Activated T-helper 2 cell treated with anti-CD3 and anti-CD28 coated beads, Interferon-gamma antibody, Interleukin-2, Interleukin-4, amounts not matched to agents 10 μg/mL and 5 μg/mL and 100 μg/mL, durations not matched to agents 14 hours and 24 hours and 36 hours (primary cell): ENCODE measurements at regions not wholly inside any gene's neighbourhood (a gene's known extent, or its start where the extent isn't known, plus 50 kb on each side); places are given as distances from the start of the nearest gene placed in this dataset.
"Not testable (repeated sequence)": the region's sequence is repeated elsewhere in the genome, so short reads cannot be mapped to it uniquely, and the experiment has no call there.

Source experiments
- DNase-seq: peaks from one replicate; pipeline ENCODE4 v3.0.0; 2021; ENCODE audit warnings: low spot score
- H3K27ac Mint-ChIP-seq: one replicate; pipeline ENCODE4 v1.8.0; 2021; ENCODE audit warnings: mixed read lengths
- H3K27me3 Mint-ChIP-seq: one replicate; pipeline ENCODE4 v1.8.0; 2021; ENCODE audit warnings: low read depth, mixed read lengths
- H3K36me3 Mint-ChIP-seq: one replicate; pipeline ENCODE4 v1.8.0; 2021; ENCODE audit warnings: low read depth, mixed read lengths
- H3K4me1 Mint-ChIP-seq: one replicate; pipeline ENCODE4 v1.8.0; 2021; ENCODE audit warnings: low read depth, mixed read lengths
- H3K4me3 Mint-ChIP-seq: one replicate; pipeline ENCODE4 v1.8.0; 2021; ENCODE audit warnings: low read depth, mild to moderate bottlenecking, moderate library complexity, mixed read lengths
- H3K9me3 Mint-ChIP-seq: one replicate; pipeline ENCODE4 v1.8.0; 2021; ENCODE audit warnings: mixed read lengths
- intact Hi-C: fragments of 100-400 bp; cut with micrococcal nuclease; formaldehyde crosslinking; loops from one replicate; pipeline ENCODE4 v1.15.1; 2023

DNA sequence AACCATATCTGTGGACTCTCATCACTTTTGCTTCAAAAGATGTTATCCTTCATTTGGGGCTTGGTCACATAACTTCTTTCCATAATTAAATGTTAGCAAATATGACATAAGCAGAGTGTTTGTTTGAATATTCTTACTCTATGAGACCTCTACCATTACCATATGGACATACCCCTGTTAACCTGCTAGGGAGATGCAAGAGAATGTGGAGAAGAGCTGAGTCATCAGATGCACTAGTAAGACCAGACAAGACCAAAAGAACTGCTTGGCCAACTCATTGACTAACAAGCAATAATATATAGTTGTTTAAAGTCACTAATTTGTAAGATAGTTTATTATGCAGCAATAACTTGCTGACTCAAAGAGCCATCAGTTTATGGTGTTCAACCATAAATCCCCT, 652.9 kb downstream of the SMARCA1 start:
- no peaks in the 10 kb centered on the region for H3K36me3 Mint-ChIP-seq

DNA sequence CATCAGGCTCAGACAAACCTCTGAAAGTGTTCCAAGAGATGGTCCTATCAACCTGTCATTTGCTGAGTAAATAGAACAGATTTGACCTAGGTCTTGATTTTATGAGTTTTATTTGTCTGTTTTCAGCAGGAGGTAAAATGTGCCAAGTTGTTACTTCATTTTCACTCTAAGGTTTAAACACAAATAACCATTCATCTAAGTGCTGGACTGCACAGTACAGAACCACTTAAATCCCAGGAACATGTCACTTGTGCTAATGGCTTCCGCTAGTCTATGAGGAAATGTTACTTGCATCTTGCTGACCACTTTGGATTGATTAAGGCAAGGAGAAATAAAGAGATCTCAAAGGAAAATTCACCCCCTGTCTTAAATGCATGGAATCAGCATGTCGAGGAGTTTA, 660.7 kb downstream of the SMARCA1 start:
- Mint-ChIP-seq H3K36me3 (no peaks in the 10 kb centered on the region), H3K27ac (no peak overlapping the region), H3K27me3 (no peaks in the 10 kb centered on the region), H3K4me3 (no peak overlapping the region), H3K9me3 (no peaks in the 10 kb centered on the region), H3K4me1 (no peaks in the 10 kb centered on the region)
- no peak for DNase-seq
- intact Hi-C loops, result no loop called here

More for the DNA sequence above, 652.9 kb downstream of the SMARCA1 start:
- H3K9me3 Mint-ChIP-seq, result no peaks in the 10 kb centered on the region
- intact Hi-C loops, result no loop called here
- no peak overlapping the region for H3K27ac Mint-ChIP-seq
- no peak overlapping the region for H3K4me3 Mint-ChIP-seq
- DNase-seq, result no peak
- H3K27me3 Mint-ChIP-seq, result no peaks in the 10 kb centered on the region
- no peaks in the 10 kb centered on the region for H3K4me1 Mint-ChIP-seq

DNA sequence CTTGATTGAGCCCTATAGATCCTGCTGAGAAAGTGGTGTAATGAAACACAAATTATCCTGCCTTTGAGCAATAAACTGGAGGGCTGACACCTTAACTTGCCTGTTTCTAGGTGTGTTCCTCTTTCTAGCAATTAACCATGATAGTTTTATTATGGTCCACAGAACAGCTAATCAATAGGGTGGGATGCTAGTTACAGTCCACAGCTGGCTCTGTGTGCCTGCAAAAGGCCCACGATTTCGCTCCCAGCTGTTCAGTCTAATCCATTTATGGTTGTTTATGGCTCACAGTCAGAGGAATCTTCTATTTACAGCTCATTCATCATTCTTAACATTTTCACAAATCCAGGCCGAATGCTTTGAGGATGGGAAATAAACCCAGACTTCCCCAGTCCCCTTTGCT, 674.9 kb downstream of the SMARCA1 start:
- H3K9me3 Mint-ChIP-seq, result no peaks in the 10 kb centered on the region
- no peaks in the 10 kb centered on the region for H3K4me1 Mint-ChIP-seq
- intact Hi-C loops, result no loop called here
- H3K36me3 Mint-ChIP-seq, result no peaks in the 10 kb centered on the region
- no peaks in the 10 kb centered on the region for H3K27me3 Mint-ChIP-seq
- H3K4me3 Mint-ChIP-seq, result no peak overlapping the region
- no peak for DNase-seq
- H3K27ac Mint-ChIP-seq, result no peak overlapping the region

DNA sequence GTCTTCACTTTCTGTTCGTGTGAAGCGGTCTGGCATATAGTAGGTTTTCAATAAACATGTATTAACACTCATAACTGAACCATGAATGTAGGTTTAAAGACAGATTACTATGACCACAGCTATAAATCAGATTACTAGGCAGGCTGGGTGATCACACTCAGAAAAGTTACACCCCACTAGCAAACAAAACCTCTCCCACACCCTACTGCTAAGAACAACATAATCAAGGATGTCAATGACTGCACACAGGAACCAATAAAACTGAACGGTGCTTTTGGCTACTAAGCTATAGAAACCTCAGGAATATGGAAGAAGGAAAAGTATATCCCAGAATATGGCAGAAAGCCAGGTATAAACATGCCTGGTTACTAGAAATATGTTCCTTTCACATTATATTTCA, 676.9 kb downstream of the SMARCA1 start:
- intact Hi-C loops, result no loop called here
- H3K27me3 Mint-ChIP-seq, result no peaks in the 10 kb centered on the region
- H3K36me3 Mint-ChIP-seq, result no peaks in the 10 kb centered on the region
- no peaks in the 10 kb centered on the region for H3K4me1 Mint-ChIP-seq
- H3K9me3 Mint-ChIP-seq, result no peaks in the 10 kb centered on the region
- H3K27ac Mint-ChIP-seq, result no peak overlapping the region
- no peak for DNase-seq
- H3K4me3 Mint-ChIP-seq, result no peak overlapping the region

DNA sequence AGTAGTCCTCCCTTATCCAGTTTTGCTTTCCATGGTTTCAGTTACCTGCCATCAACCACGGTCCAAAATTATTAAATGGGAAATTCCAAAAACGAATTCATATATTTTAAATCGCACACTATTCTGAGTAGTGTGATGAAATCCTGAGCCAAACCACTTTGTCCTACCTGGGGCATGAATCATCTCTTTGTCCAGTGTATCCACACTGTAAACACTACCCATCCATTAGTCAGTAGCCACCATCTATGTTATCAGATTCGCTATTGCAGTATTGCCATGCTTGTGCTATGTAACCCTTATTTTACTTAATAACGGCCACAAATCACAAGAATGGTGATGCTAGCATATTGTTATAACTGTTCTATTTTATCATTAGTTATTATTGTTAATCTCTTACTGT, 704.6 kb downstream of the SMARCA1 start:
- H3K4me3 Mint-ChIP-seq, result no peak overlapping the region
- no peaks in the 10 kb centered on the region for H3K27me3 Mint-ChIP-seq
- intact Hi-C loops, result no loop called here
- no peaks in the 10 kb centered on the region for H3K9me3 Mint-ChIP-seq
- H3K4me1 Mint-ChIP-seq, result no peaks in the 10 kb centered on the region
- no peak overlapping the region for H3K27ac Mint-ChIP-seq
- H3K36me3 Mint-ChIP-seq, result no peaks in the 10 kb centered on the region
- no peak for DNase-seq

DNA sequence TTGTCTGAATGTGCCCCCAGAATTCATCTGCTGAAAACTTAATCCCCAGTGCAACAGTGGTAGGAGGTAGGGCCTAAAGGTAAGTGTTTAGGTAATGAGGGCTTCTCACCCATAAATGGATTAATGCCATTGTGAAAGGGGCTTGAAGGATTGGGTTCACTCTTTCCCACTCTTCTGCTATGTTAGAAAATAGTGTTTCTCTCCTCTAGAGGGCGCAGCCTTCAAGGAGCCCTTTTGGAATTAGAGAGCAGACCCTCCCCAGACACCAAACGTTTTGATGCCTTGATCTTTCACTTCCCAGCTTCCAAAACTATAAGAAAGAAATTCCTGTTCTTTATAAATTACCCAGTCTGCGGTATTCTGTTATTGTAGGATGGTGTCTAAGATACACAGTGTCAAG, 706.4 kb downstream of the SMARCA1 start:
- H3K4me3 Mint-ChIP-seq, result no peak overlapping the region
- no peak overlapping the region for H3K27ac Mint-ChIP-seq
- intact Hi-C loops, result no loop called here
- no peaks in the 10 kb centered on the region for H3K4me1 Mint-ChIP-seq
- H3K36me3 Mint-ChIP-seq, result no peaks in the 10 kb centered on the region
- no peak for DNase-seq
- H3K9me3 Mint-ChIP-seq, result no peaks in the 10 kb centered on the region
- no peaks in the 10 kb centered on the region for H3K27me3 Mint-ChIP-seq

DNA sequence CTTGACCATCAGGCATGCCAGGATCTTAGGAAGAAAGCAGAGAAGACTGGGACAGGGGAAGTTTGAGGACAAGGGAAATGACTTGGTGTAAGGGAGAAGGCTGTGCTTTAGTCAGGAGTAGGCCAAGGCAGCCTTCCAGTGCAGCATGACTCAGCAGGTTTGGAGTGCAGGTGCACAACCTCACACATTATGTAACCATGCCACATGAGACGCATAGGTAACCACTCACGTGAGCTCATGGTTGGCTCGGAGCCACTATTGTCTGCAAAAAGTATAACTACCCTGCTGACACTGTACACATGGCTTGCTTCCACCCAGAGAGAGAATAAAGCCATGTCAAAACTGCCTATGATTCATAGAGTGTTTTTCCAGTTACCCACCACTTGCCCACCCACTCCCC, 715.9 kb downstream of the SMARCA1 start:
- no peaks in the 10 kb centered on the region for H3K27me3 Mint-ChIP-seq
- H3K27ac Mint-ChIP-seq, result no peak overlapping the region
- no peak for DNase-seq
- intact Hi-C loops, result no loop called here
- peaks cover 8% of the 10 kb centered on the region for H3K9me3 Mint-ChIP-seq
- H3K4me3 Mint-ChIP-seq, result no peak overlapping the region
- no peaks in the 10 kb centered on the region for H3K36me3 Mint-ChIP-seq
- H3K4me1 Mint-ChIP-seq, result no peaks in the 10 kb centered on the region

DNA sequence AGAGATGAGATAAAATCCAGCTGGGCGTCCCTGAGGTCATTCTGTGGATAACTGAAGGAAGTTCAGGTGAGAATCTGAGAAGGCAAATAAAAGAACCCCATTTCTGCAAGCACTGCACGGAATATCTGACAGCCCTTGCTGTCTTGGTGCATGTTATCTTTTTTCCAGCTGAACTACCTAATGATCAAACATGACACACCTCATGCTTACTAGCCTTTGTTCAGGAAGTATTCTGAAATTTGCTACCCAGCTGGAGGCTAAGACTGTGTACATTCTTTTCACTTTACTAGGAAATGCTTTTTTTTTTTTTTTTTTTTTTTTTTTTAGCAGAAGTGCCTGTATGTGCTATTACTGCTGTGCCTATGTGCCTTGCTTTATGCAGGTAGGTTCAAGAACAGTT, 718.1 kb downstream of the SMARCA1 start:
- no peak for DNase-seq
- no peaks in the 10 kb centered on the region for H3K27me3 Mint-ChIP-seq
- intact Hi-C loops, result no loop called here
- no peak overlapping the region for H3K27ac Mint-ChIP-seq
- H3K9me3 Mint-ChIP-seq, result peaks cover 8% of the 10 kb centered on the region
- H3K4me1 Mint-ChIP-seq, result no peaks in the 10 kb centered on the region
- no peaks in the 10 kb centered on the region for H3K36me3 Mint-ChIP-seq
- no peak overlapping the region for H3K4me3 Mint-ChIP-seq

DNA sequence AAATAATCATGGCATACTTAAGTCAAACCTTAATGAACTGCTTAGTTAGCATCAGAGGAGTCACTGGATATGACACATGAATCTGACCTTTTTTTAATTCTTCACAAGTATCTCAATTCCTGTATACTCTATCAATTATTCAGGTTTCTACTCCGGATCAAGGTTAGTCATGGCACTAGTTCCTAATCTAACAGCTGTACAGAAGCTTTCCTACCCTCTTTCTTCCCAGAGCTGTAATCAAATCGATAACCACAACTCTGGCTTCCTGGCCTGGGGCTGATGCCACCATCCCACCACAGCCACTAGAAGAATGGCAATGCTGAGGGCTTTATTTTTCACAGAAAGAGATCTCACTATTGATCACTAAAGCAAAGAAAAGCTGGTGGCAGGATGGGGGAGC, 718.5 kb downstream of the SMARCA1 start:
- Mint-ChIP-seq H3K27ac (no peak overlapping the region), H3K9me3 (peaks cover 8% of the 10 kb centered on the region), H3K27me3 (no peaks in the 10 kb centered on the region), H3K4me3 (no peak overlapping the region), H3K36me3 (no peaks in the 10 kb centered on the region), H3K4me1 (no peaks in the 10 kb centered on the region)
- no peak for DNase-seq
- intact Hi-C loops, result no loop called here

DNA sequence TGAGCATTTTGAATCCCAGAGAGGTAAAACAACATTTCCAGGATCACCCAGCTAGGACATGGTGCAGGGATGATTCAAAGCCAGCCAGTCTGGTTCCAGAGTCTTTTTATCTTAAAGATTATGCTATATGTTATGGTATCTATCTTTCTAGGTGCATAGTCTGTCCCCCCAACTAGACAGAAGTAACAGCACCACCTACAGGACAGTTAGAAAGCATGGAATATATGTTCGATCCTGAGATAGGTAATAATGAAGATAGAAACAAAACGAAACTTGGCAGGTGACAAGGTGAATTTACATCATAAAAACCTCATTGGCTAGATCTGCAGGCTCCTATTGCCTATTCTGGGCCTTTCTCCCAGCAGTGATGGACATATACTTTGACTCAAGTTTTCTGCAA, 723.2 kb downstream of the SMARCA1 start:
- Mint-ChIP-seq H3K9me3 (no peaks in the 10 kb centered on the region), H3K27me3 (no peaks in the 10 kb centered on the region), H3K4me1 (no peaks in the 10 kb centered on the region), H3K36me3 (no peaks in the 10 kb centered on the region), H3K4me3 (no peak overlapping the region), H3K27ac (no peak overlapping the region)
- intact Hi-C loops, result no loop called here
- no peak for DNase-seq

DNA sequence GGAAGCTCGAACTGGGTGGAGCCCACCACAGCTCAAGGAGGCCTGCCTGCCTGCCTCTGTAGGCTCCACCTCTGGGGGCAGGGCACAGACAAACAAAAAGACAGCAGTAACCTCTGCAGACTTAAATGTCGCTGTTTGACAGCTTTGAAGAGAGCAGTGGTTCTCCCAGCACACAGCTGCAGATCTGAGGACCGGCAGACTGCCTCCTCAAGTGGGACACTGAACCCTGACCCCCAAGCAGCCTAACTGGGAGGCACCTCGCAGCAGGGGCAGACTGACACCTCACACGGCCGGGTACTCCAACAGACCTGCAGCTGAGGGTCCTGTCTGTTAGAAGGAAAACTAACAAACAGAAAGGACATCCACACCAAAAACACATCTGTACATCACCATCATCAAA, 730.9 kb upstream of the ACTRT1 start:
- H3K4me3 Mint-ChIP-seq, H3K36me3 Mint-ChIP-seq, DNase-seq, H3K27ac Mint-ChIP-seq, H3K9me3 Mint-ChIP-seq, intact Hi-C loops, H3K27me3 Mint-ChIP-seq, H3K4me1 Mint-ChIP-seq: not testable (repeated sequence)

DNA sequence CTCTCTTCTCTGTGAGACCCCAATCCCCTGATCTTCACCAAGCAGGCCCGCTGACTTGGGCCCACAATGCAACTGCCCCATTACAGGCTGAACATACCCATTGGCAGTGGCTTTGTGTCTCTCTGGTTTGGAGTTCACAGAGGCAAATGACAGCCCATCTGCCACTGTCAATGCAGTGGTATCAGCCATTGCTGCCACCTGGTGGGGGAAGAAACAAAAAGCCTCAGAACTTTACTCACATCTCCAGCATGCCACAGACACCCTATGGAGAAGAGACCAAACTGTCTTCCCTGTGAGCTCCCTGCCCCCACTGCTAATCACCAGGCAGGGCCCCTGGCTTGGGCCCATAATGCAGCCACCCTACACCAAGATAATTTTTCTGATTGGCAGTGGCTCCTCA, 729.3 kb upstream of the ACTRT1 start:
- Mint-ChIP-seq H3K4me1 (peaks cover 4% of the 10 kb centered on the region), H3K27me3 (no peaks in the 10 kb centered on the region), H3K9me3 (peaks cover 5% of the 10 kb centered on the region), H3K27ac (no peak overlapping the region), H3K36me3 (no peaks in the 10 kb centered on the region), H3K4me3 (no peak overlapping the region)
- DNase-seq, result no peak
- intact Hi-C loops, result no loop called here

DNA sequence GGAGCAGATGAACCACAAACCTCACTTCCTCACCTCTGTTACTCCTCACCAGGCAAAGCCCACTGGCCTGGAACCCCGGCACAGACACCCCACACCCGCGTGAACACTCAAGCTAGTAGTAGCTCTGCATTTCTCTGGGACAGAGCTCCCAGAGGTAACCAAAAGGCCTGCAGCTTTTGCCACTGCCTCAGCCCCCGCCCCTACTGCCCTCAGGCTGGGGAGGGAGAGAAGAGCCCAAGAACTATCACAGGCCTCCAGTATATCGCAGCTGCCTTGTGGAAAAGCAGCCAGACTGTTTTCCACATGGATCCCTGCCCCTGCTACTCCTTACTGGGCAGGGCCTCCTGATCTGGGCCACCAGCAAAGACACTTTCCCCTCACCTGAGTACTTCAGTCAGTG, 728.7 kb upstream of the ACTRT1 start:
- peaks cover 4% of the 10 kb centered on the region for H3K4me1 Mint-ChIP-seq
- DNase-seq, result no peak
- H3K4me3 Mint-ChIP-seq, result no peak overlapping the region
- no peak overlapping the region for H3K27ac Mint-ChIP-seq
- peaks cover 5% of the 10 kb centered on the region for H3K9me3 Mint-ChIP-seq
- intact Hi-C loops, result no loop called here
- H3K36me3 Mint-ChIP-seq, result no peaks in the 10 kb centered on the region
- no peaks in the 10 kb centered on the region for H3K27me3 Mint-ChIP-seq

DNA sequence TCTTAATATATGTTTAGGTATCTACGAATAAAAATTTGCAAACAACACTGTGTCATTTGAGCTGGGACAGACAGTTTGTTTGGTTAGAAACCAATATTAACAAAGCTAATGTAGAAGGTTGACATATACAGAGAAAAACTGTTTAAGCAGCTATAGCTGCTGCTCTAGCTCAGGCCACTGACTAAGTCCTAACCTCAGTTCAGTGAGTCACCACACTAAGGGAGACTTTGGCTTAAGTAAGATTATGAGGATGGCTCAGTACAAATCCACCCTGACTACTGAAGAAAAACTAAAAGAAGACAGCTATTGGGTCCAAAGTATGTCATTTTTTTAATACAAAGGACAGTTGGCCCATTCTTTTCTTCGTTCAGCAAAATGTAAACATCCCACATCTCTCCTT, 717.3 kb upstream of the ACTRT1 start:
- no peak overlapping the region for H3K27ac Mint-ChIP-seq
- DNase-seq, result no peak
- intact Hi-C loops, result no loop called here

More for the DNA sequence above, 717.3 kb upstream of the ACTRT1 start:
- H3K9me3 Mint-ChIP-seq, result no peaks in the 10 kb centered on the region
- H3K4me3 Mint-ChIP-seq, result no peak overlapping the region
- H3K27me3 Mint-ChIP-seq, result no peaks in the 10 kb centered on the region
- H3K4me1 Mint-ChIP-seq, result no peaks in the 10 kb centered on the region
- H3K36me3 Mint-ChIP-seq, result no peaks in the 10 kb centered on the region
